WI38 (cell line): ENCODE measurements at regions not wholly inside any gene's neighbourhood (a gene's known extent, or its start where the extent isn't known, plus 50 kb on each side); places are given as distances from the start of the nearest gene placed in this dataset.

Experiments
- H3K4me3 ChIP-seq: 2 replicates; pipeline ENCODE4 v1.5.1; 2011; ENCODE audit warnings: low read depth, mild to moderate bottlenecking, control low read depth, low read length
- TF ChIP-seq, protein P1 (sequence below): IDR thresholded peaks from 2 replicates; pipeline ENCODE4 v1.5.1; 2012; ENCODE audit warnings: low read depth, mild to moderate bottlenecking, control low read depth, low read length

DNA sequence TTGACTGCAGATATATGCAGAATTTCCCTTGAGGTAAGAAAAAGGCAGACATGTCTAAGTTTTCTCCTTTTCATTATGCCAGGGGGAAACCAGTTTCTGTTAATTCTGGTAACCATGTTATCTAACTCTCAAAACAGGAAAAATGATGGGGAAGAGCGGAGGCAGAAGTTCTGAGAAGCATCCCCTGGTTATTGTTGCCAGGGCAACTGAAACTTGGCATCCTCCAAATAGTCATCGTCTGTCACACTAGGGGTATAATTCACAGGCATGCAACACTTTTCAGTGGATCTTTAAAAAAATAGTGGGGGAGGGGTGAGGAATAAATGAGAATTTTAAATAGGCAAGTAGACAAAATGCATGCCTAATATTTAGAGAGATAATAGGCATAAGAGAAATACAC lies 715.3 kb upstream of the CXADR start:
- no peak overlapping the region for H3K4me3 ChIP-seq
- TF ChIP-seq, protein P1, sequence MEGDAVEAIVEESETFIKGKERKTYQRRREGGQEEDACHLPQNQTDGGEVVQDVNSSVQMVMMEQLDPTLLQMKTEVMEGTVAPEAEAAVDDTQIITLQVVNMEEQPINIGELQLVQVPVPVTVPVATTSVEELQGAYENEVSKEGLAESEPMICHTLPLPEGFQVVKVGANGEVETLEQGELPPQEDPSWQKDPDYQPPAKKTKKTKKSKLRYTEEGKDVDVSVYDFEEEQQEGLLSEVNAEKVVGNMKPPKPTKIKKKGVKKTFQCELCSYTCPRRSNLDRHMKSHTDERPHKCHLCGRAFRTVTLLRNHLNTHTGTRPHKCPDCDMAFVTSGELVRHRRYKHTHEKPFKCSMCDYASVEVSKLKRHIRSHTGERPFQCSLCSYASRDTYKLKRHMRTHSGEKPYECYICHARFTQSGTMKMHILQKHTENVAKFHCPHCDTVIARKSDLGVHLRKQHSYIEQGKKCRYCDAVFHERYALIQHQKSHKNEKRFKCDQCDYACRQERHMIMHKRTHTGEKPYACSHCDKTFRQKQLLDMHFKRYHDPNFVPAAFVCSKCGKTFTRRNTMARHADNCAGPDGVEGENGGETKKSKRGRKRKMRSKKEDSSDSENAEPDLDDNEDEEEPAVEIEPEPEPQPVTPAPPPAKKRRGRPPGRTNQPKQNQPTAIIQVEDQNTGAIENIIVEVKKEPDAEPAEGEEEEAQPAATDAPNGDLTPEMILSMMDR = no peak

DNA sequence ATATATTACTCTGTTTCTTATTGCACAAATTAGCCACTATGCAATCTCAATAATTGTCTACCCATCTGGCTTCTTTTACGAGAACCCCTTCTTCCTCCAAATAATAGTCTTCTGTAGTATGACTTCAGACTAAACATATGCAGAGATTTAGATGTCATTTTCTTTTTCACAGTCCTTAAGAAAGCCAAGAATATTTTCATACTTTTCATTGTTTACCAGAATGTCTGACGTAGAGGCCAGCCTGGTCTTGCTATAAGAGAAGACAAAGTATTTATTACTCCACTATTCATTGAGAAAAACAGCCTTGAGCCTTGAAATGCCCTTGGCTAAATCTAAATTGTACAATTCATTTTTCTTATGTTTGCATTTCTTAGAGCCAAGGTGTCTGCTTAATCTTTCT lies 714.9 kb upstream of the CXADR start:
- TF ChIP-seq, protein P1 = no peak
- H3K4me3 ChIP-seq = no peak overlapping the region

DNA sequence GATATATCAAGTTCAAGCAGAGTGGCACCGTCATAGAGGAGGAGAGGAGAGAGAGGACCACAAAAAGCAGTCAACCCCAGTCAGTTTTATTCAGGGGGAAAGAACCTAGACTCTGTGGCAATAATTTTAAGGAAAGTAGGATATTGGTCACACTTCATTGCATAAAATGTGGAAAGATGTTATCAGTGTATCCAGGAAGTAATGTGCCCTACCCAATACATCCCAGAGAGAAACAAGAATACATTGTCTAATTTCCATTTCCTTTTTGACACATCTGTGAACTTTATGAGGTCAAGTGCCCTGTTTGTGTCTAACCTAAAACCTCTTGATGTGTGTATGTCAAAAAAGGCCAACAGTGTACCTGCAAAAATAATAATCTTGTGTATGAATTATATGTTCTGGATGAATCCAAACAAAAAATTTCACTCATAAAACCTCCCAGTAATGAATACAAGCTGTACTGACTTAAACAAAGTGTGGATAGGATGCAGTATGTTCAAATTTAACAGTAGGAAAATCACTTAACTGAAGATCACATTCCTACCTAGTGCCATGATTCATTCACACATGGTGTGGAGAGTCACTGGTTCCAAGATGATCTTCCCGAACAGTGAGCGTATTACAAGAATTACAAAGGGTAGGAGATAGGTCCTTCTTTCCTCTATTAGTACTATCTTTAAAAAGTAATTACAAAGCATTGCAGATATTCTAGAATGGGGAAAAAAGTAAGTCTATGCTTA lies 712.1 kb upstream of the CXADR start:
- TF ChIP-seq, protein P1 = no peak
- H3K4me3 ChIP-seq = no peak overlapping the region

DNA sequence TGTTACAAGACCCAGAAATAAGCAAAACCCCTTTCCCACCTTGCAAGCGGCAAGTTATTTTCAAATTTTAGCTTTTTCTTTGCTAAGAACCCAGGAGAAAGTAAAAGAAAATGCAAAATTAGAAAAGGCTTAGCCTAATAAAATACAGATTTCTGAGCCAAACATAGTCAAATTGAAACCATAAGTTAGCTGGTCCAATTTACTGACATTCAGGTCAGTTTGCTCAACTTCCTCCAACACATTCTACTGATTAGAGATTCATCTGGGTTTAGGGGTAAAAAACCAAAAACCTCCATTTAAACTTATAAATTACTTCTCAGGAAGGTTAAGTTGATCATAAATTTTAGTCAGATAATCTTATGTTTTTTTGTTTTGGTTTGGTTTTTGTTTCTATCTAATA lies 701.8 kb upstream of the CXADR start:
- no peak overlapping the region for H3K4me3 ChIP-seq
- TF ChIP-seq, protein P1 = no peak

DNA sequence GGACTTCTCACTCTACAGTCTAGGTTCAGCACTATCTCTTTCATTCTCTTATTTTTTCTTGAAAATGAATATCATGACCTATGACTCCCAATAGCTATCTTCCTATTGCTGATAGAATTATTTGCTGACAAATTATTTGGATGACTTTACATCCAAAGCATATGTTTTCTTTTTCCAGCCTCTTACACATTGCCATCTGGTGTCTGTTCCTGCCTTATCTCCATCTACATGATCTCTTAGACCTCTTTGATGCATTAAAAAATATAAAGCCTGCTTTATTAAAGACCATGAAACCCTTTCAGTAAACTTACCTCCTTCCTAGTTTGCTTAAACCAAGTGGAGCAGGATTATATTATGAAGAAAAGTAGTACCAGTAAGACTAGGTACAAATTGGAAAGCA lies 700.9 kb upstream of the CXADR start:
- no peak overlapping the region for H3K4me3 ChIP-seq
- TF ChIP-seq, protein P1 = no peak

DNA sequence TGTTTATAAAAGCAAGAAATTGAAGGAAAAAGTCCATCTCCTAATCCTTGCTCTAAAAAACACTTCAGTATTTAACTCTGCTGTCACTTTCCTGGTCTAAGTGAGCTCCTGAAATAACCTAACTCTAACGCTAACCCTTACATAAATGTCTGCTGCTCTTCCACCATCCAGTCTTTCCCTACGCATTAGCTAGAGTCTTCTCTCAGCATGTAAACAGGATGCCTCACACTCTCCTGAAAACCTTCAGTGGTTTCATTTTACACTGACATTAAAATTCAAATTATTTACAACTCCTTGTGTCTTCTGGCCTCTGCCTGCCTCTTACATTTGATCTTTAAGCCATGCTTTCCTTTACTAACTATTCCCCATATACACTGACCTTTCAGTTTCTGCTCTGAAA lies 697.6 kb upstream of the CXADR start:
- H3K4me3 ChIP-seq = no peak overlapping the region
- TF ChIP-seq, protein P1 = no peak

DNA sequence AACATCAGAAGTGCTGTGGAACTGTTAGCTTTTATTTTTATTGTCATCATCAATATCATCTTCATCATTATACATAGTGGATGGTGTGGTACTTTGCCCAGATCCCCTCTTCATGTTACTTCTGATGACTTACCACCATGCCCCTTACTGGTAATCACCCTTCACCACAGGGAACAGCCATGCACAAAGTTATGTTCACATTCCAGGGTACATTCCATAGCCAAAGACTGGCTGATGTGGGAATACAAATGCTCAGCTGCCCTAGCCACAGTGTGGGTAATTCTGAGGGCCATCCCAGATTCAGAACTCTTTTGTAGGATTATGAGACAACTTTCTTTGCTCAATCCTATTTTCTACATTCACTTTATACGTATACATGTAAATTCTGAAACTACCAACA lies 691.3 kb upstream of the CXADR start:
- TF ChIP-seq, protein P1 = no peak
- H3K4me3 ChIP-seq = no peak overlapping the region
